HG03097 (cell line): ENCODE measurements at regions not wholly inside any gene's neighbourhood (a gene's known extent, or its start where the extent isn't known, plus 50 kb on each side); places are given as distances from the start of the nearest gene placed in this dataset.
"Not testable (repeated sequence)": the region's sequence is repeated elsewhere in the genome, so short reads cannot be mapped to it uniquely, and the experiment has no call there.

Experiments used
- ATAC-seq: cut with Tn5 transposase; IDR thresholded peaks from one replicate; pipeline ENCODE4 v1.9.1; 2021; ENCODE audit not compliant: unreplicated experiment, low FRiP score

- no peak for ATAC-seq
Measured at GRCh38 chr12:17134315-17134714, 528.4 kb upstream of the LMO3 start.

- no peak for ATAC-seq
Measured at GRCh38 chr12:17132336-17132735, 526.4 kb upstream of the LMO3 start.

GRCh38 chr12:17116538-17116937 lies 510.6 kb upstream of the LMO3 start:
- not testable (repeated sequence) for ATAC-seq

- no peak for ATAC-seq
Measured at GRCh38 chr12:17110316-17110715, 504.4 kb upstream of the LMO3 start.

- no peak for ATAC-seq
Measured at GRCh38 chr12:17108877-17109541, 503.0 kb upstream of the LMO3 start.

- no peak for ATAC-seq
Measured at GRCh38 chr12:17104801-17105200, 498.8 kb upstream of the LMO3 start.

- ATAC-seq, result no peak
Measured at GRCh38 chr12:17097674-17098073, 491.7 kb upstream of the LMO3 start.

GRCh38 chr12:17084831-17085230 lies 478.9 kb upstream of the LMO3 start:
- no peak for ATAC-seq

GRCh38 chr12:17079251-17079909 lies 473.4 kb upstream of the LMO3 start:
- no peak for ATAC-seq

GRCh38 chr12:17077594-17077993 lies 471.6 kb upstream of the LMO3 start:
- no peak for ATAC-seq

- no peak for ATAC-seq
Measured at GRCh38 chr12:17076811-17077210, 470.8 kb upstream of the LMO3 start.

GRCh38 chr12:17076028-17076744 lies 470.2 kb upstream of the LMO3 start:
- no peak for ATAC-seq

- no peak for ATAC-seq
Measured at GRCh38 chr12:17064834-17065233, 458.9 kb upstream of the LMO3 start.

- no peak for ATAC-seq
Measured at GRCh38 chr12:17062267-17063036, 456.5 kb upstream of the LMO3 start.

GRCh38 chr12:17060260-17060659 lies 454.3 kb upstream of the LMO3 start:
- no peak for ATAC-seq

- no peak for ATAC-seq
Measured at GRCh38 chr12:17056546-17056945, 450.6 kb upstream of the LMO3 start.

GRCh38 chr12:17038923-17039322 lies 433.0 kb upstream of the LMO3 start:
- ATAC-seq, result no peak

- no peak for ATAC-seq
Measured at GRCh38 chr12:17035372-17035771, 429.4 kb upstream of the LMO3 start.

GRCh38 chr12:17030338-17030737 lies 424.4 kb upstream of the LMO3 start:
- ATAC-seq, result no peak

GRCh38 chr12:17028348-17028747 lies 422.4 kb upstream of the LMO3 start:
- ATAC-seq, result no peak

- ATAC-seq, result not testable (repeated sequence)
Measured at GRCh38 chr12:17025424-17025823, 419.5 kb upstream of the LMO3 start.
